ENCODE measurements at regions not wholly inside any gene's neighbourhood (a gene's known extent, or its start where the extent isn't known, plus 50 kb on each side); places are given as distances from the start of the nearest gene placed in this dataset.

GRCh38 chr20:40551125-40551530 is 137.9 kb downstream of the MAFB start:
- Mint-ChIP-seq H3K9me3 (peaks cover 56% of the 10 kb centered on the region), H3K36me3 (ENCODE audit: low read depth) (no peaks in the 10 kb centered on the region; the same call in 1 of the 2 replicates), H3K27ac (no peak overlapping the region), H3K27me3 (ENCODE audit: insufficient read depth) (no peaks in the 10 kb centered on the region; the same call in 1 of the 2 replicates), H3K4me1 (ENCODE audit: low read depth) (no peaks in the 10 kb centered on the region), H3K4me3 (no peak overlapping the region)
- DNase-seq, result no peak
- no peak for TF ChIP-seq CTCF (IDR thresholded peaks at IDR 0.05)

- Mint-ChIP-seq H3K36me3 (ENCODE audit: low read depth) (no peaks in the 10 kb centered on the region; the same call in 1 of the 2 replicates), H3K4me1 (ENCODE audit: low read depth) (no peaks in the 10 kb centered on the region), H3K9me3 (peaks cover 54% of the 10 kb centered on the region), H3K27ac (no peak overlapping the region), H3K4me3 (no peak overlapping the region), H3K27me3 (ENCODE audit: insufficient read depth) (no peaks in the 10 kb centered on the region; the same call in 1 of the 2 replicates)
- no peak for TF ChIP-seq CTCF (IDR thresholded peaks at IDR 0.05)
- no peak for DNase-seq
Measured at GRCh38 chr20:40547483-40548091, 141.4 kb downstream of the MAFB start.

GRCh38 chr20:40545478-40545877 is 143.6 kb downstream of the MAFB start:
- Mint-ChIP-seq H3K27me3 (ENCODE audit: insufficient read depth) (no peaks in the 10 kb centered on the region; the same call in none of the 2 replicates), H3K9me3 (peaks cover 41% of the 10 kb centered on the region), H3K4me1 (ENCODE audit: low read depth) (no peaks in the 10 kb centered on the region), H3K4me3 (no peak overlapping the region), H3K27ac (no peak overlapping the region), H3K36me3 (ENCODE audit: low read depth) (no peaks in the 10 kb centered on the region; the same call in 1 of the 2 replicates)
- no peak for DNase-seq
- TF ChIP-seq CTCF (IDR thresholded peaks at IDR 0.05), result no peak

GRCh38 chr20:40542065-40542464 is 147.0 kb downstream of the MAFB start:
- no peak for DNase-seq
- no peak overlapping the region for H3K4me3 Mint-ChIP-seq
- no peaks in the 10 kb centered on the region; the same call in 1 of the 2 replicates for H3K36me3 Mint-ChIP-seq (ENCODE audit: low read depth)
- H3K27me3 Mint-ChIP-seq (ENCODE audit: insufficient read depth), result no peaks in the 10 kb centered on the region; the same call in none of the 2 replicates
- no peak overlapping the region for H3K27ac Mint-ChIP-seq
- TF ChIP-seq CTCF (IDR thresholded peaks at IDR 0.05), result no peak
- H3K9me3 Mint-ChIP-seq, result peaks cover 46% of the 10 kb centered on the region
- H3K4me1 Mint-ChIP-seq (ENCODE audit: low read depth), result no peaks in the 10 kb centered on the region

DNA sequence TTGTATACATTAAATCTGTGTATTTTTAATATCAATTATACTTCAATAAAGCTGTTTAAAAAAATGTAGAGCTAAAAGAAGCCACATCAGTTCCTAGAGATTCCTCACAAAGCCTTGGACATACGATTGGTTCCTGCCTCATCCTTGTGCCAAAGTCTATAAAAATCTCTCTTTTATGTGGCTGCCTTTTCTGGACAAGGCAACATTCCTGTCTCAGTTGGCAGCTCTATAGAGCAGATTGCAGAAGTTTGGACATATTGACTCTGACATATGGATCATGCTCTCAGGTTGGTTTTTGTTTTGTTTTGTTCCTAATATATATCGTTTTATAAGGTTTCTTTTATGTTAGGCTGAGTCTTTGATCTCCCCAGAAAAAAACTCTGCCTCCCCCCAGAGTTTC is 148.9 kb downstream of the MAFB start:
- TF ChIP-seq CTCF (IDR thresholded peaks at IDR 0.05), result no peak

More for the DNA sequence above, 148.9 kb downstream of the MAFB start:
- Mint-ChIP-seq H3K4me3 (no peak overlapping the region), H3K9me3 (peaks cover 44% of the 10 kb centered on the region), H3K27ac (no peak overlapping the region), H3K36me3 (ENCODE audit: low read depth) (no peaks in the 10 kb centered on the region), H3K27me3 (ENCODE audit: insufficient read depth) (no peaks in the 10 kb centered on the region; the same call in none of the 2 replicates), H3K4me1 (ENCODE audit: low read depth) (no peaks in the 10 kb centered on the region)
- DNase-seq, result no peak
